ENCODE measurements at regions not wholly inside any gene's neighbourhood (a gene's known extent, or its start where the extent isn't known, plus 50 kb on each side); places are given as distances from the start of the nearest gene placed in this dataset.

DNA sequence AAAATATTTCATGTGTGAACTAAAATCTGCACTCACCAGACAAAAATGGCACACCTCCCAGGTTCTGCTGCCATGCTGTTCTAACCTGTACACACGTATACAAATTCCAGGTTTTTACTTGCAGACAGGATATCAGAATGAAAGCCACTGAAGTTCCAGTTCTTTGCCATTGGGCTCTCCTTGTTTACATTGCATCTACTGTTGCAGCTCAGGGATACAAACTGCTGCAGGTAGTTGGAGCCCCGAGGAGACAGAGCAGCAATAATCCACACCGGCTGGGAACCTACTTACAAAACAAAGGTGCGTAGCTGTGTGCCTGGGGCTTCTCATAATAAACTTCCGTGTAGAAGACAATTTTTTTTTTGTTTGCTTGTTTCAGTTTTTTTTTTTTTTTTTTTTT is 59.6 kb downstream of the HAPSTR1 start:
- TF ChIP-seq, protein P1, sequence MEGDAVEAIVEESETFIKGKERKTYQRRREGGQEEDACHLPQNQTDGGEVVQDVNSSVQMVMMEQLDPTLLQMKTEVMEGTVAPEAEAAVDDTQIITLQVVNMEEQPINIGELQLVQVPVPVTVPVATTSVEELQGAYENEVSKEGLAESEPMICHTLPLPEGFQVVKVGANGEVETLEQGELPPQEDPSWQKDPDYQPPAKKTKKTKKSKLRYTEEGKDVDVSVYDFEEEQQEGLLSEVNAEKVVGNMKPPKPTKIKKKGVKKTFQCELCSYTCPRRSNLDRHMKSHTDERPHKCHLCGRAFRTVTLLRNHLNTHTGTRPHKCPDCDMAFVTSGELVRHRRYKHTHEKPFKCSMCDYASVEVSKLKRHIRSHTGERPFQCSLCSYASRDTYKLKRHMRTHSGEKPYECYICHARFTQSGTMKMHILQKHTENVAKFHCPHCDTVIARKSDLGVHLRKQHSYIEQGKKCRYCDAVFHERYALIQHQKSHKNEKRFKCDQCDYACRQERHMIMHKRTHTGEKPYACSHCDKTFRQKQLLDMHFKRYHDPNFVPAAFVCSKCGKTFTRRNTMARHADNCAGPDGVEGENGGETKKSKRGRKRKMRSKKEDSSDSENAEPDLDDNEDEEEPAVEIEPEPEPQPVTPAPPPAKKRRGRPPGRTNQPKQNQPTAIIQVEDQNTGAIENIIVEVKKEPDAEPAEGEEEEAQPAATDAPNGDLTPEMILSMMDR (IDR thresholded peaks at IDR 0.05), result no peak
- TF ChIP-seq POLR2A (IDR thresholded peaks at IDR 0.05) (no peak), POLR2AphosphoS5 (IDR thresholded peaks at IDR 0.05) (no peak)

Measured in breast epithelium (tissue), 3 donors.